SKM-1 treated with dmso at 0.1 percent for 144 hours (cell line): ENCODE measurements at regions not wholly inside any gene's neighbourhood (a gene's known extent, or its start where the extent isn't known, plus 50 kb on each side); places are given as distances from the start of the nearest gene placed in this dataset.

Experiments used
- DNase-seq: peaks from one replicate; lab custom pipeline; 2025; ENCODE audit not compliant: unreplicated experiment; lab: John Stamatoyannopoulos, UW

- DNase-seq, result no peak
Observed at GRCh38 chr10:61548364-61548763, 95.2 kb upstream of the TMEM26 start.

GRCh38 chr10:61547297-61547696 lies 94.1 kb upstream of the TMEM26 start:
- no peak for DNase-seq

- DNase-seq, result no peak
Observed at GRCh38 chr10:61545170-61545569, 92.0 kb upstream of the TMEM26 start.

GRCh38 chr10:61543831-61544230 lies 90.7 kb upstream of the TMEM26 start:
- no peak for DNase-seq

GRCh38 chr10:61542596-61542995 lies 89.4 kb upstream of the TMEM26 start:
- no peak for DNase-seq

- DNase-seq, result no peak
Observed at GRCh38 chr10:61541960-61542359, 88.8 kb upstream of the TMEM26 start.

GRCh38 chr10:61539876-61540275 lies 86.7 kb upstream of the TMEM26 start:
- DNase-seq, result no peak

- DNase-seq, result no peak
Observed at GRCh38 chr10:61529208-61529607, 76.0 kb upstream of the TMEM26 start.

- DNase-seq, result no peak
Observed at GRCh38 chr10:61503051-61503450, 49.9 kb upstream of the TMEM26 start.
